ENCODE measurements at regions not wholly inside any gene's neighbourhood (a gene's known extent, or its start where the extent isn't known, plus 50 kb on each side); places are given as distances from the start of the nearest gene placed in this dataset.

- no peak for DNase-seq (ENCODE audit: low read depth)
Measured at GRCh38 chr1:11413986-11414391, 65.0 kb upstream of the DISP3 start.

GRCh38 chr1:11414926-11415538 lies 63.9 kb upstream of the DISP3 start:
- DNase-seq (ENCODE audit: low read depth): no peak

- DNase-seq (ENCODE audit: low read depth): peak; percentile 3
Measured at GRCh38 chr1:11417162-11417561, 61.8 kb upstream of the DISP3 start.

- no peak for DNase-seq (ENCODE audit: low read depth)
Measured at GRCh38 chr1:11418056-11418455, 60.9 kb upstream of the DISP3 start.

- DNase-seq (ENCODE audit: low read depth): no peak
Measured at GRCh38 chr1:11421443-11421842, 57.5 kb upstream of the DISP3 start.

GRCh38 chr1:11422686-11423085 lies 56.3 kb upstream of the DISP3 start:
- no peak for DNase-seq (ENCODE audit: low read depth)

GRCh38 chr1:11426617-11427016 lies 52.3 kb upstream of the DISP3 start:
- no peak for DNase-seq (ENCODE audit: low read depth)

DNA sequence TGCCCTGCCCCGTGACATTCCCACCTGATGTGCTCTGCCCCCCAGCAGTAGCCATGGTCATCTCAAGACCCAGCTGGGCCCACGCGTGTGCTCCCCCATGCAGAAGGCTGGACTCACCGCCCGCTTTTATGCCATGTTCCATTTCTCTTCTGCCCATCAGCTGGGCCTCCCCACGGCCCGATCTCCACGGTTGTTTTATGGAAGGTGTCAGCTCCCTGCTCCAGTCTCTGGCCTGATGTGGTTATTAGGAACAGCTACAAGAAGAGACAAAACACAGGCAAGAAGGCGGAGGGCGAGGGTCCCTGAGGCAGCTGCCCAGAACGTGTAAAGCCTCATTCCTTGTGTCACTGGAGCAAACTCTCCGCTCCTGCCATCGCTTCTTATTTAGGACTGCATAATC lies 50.2 kb upstream of the DISP3 start:
- no peak for DNase-seq (ENCODE audit: low read depth)

Measured in LHCN-M2 (cell line).